ENCODE measurements at regions not wholly inside any gene's neighbourhood (a gene's known extent, or its start where the extent isn't known, plus 50 kb on each side); places are given as distances from the start of the nearest gene placed in this dataset.
A peak's percentile ranks its signal among the peaks of the same experiment; 100 is the strongest.

GRCh38 chr22:25487508-25487907, 77.0 kb upstream of the GRK3 start:
- 0 out of 2 replicates have a peak, but pooled peaks cover 5% of the 10 kb centered on the region for H3K4me1 ChIP-seq (ENCODE audit: insufficient read depth, low read length)
- H4K20me1 ChIP-seq (ENCODE audit: low read length) = no peaks in the 10 kb centered on the region
- ATAC-seq (no peak), DNase-seq (no peak)
- no peak overlapping the region for H2AFZ ChIP-seq (ENCODE audit: low read length)
- H3K27me3 ChIP-seq (ENCODE audit: low read length) = no peaks in the 10 kb centered on the region
- BruUV-seq (replicated peaks) = no TSS peak
- H3K9me3 ChIP-seq (ENCODE audit: low read length) = no peaks in the 10 kb centered on the region
- H3K4me2 ChIP-seq (ENCODE audit: low read length) = no peak overlapping the region
- no peaks in the 10 kb centered on the region for H3K36me3 ChIP-seq (ENCODE audit: low read depth, low read length)
- ChIA-PET CTCF (no interaction called here), POLR2A (ENCODE audit: unreplicated experiment) (no interaction called here)
- no peaks in the 10 kb centered on the region for H3K9me2 ChIP-seq (replicated peaks; ENCODE audit: low read length)
- no peak overlapping the region for H3K4me3 ChIP-seq (ENCODE audit: low read length)
- H3K27ac ChIP-seq (ENCODE audit: low read length) = no peak overlapping the region
- no peak overlapping the region for H3K9ac ChIP-seq (ENCODE audit: low read length)
- no peaks in the 10 kb centered on the region for H3K79me2 ChIP-seq (ENCODE audit: low read length)
- intact Hi-C loops (cut with micrococcal nuclease) = no loop called here
- H3F3A ChIP-seq (ENCODE audit: low read length, unreplicated experiment) = no peaks in the 10 kb centered on the region
- TF ChIP-seq EZH2phosphoT487 (IDR thresholded peaks at IDR 0.05; ENCODE audit: borderline replicate concordance, low read length) = no peak
- TF ChIP-seq CTCF (conservative IDR thresholded peaks at IDR 0.05; ENCODE audit: low read depth, low read length) = no peak
- no peak for TF ChIP-seq EZH2 (IDR thresholded peaks at IDR 0.05; ENCODE audit: low read length, unreplicated experiment)

- Histone ChIP-seq H3K4me1 (ENCODE audit: insufficient read depth, low read length) (0 out of 2 replicates have a peak, but pooled peaks cover 5% of the 10 kb centered on the region), H3K4me3 (ENCODE audit: low read length) (no peak overlapping the region), H3K27me3 (ENCODE audit: low read length) (no peaks in the 10 kb centered on the region), H3K9ac (ENCODE audit: low read length) (no peak overlapping the region), H3K9me3 (ENCODE audit: low read length) (no peaks in the 10 kb centered on the region), H3K27ac (ENCODE audit: low read length) (0 out of 2 replicates have a peak overlapping the region, but pooled peaks have one; percentile 28), H3K4me2 (ENCODE audit: low read length) (no peak overlapping the region), H3K9me2 (replicated peaks; ENCODE audit: low read length) (no peaks in the 10 kb centered on the region), H4K20me1 (ENCODE audit: low read length) (no peaks in the 10 kb centered on the region), H3K79me2 (ENCODE audit: low read length) (no peaks in the 10 kb centered on the region), H2AFZ (ENCODE audit: low read length) (no peak overlapping the region), H3F3A (ENCODE audit: low read length, unreplicated experiment) (no peaks in the 10 kb centered on the region), H3K36me3 (ENCODE audit: low read depth, low read length) (no peaks in the 10 kb centered on the region)
- intact Hi-C loops (cut with micrococcal nuclease) = no loop called here
- CTCF ChIA-PET = no interaction called here
- no TSS peak for BruUV-seq (replicated peaks)
- ATAC-seq = peak; percentile 79
- POLR2A ChIA-PET (ENCODE audit: unreplicated experiment) = no interaction called here
- peak; percentile 70 for DNase-seq
- TF ChIP-seq EZH2 (IDR thresholded peaks at IDR 0.05; ENCODE audit: low read length, unreplicated experiment) (no peak), CTCF (conservative IDR thresholded peaks at IDR 0.05; ENCODE audit: low read depth, low read length) (no peak), EZH2phosphoT487 (IDR thresholded peaks at IDR 0.05; ENCODE audit: borderline replicate concordance, low read length) (no peak)
Observed at GRCh38 chr22:25488244-25489020, 76.0 kb upstream of the GRK3 start.

- CTCF ChIA-PET = no interaction called here
- no peak for TF ChIP-seq CTCF (conservative IDR thresholded peaks at IDR 0.05; ENCODE audit: low read depth, low read length)
- TF ChIP-seq EZH2 (IDR thresholded peaks at IDR 0.05; ENCODE audit: low read length, unreplicated experiment) = no peak
- TF ChIP-seq EZH2phosphoT487 (IDR thresholded peaks at IDR 0.05; ENCODE audit: borderline replicate concordance, low read length) = no peak
- Histone ChIP-seq H3K4me2 (ENCODE audit: low read length) (no peak overlapping the region), H3K4me3 (ENCODE audit: low read length) (no peak overlapping the region), H3K9me2 (replicated peaks; ENCODE audit: low read length) (no peaks in the 10 kb centered on the region), H3K27ac (ENCODE audit: low read length) (no peak overlapping the region), H3F3A (ENCODE audit: low read length, unreplicated experiment) (no peaks in the 10 kb centered on the region), H3K9me3 (ENCODE audit: low read length) (no peaks in the 10 kb centered on the region), H3K4me1 (ENCODE audit: insufficient read depth, low read length) (0 out of 2 replicates have a peak, but pooled peaks cover 5% of the 10 kb centered on the region), H3K79me2 (ENCODE audit: low read length) (no peaks in the 10 kb centered on the region), H3K9ac (ENCODE audit: low read length) (no peak overlapping the region), H3K27me3 (ENCODE audit: low read length) (no peaks in the 10 kb centered on the region), H4K20me1 (ENCODE audit: low read length) (no peaks in the 10 kb centered on the region), H3K36me3 (ENCODE audit: low read depth, low read length) (no peaks in the 10 kb centered on the region), H2AFZ (ENCODE audit: low read length) (no peak overlapping the region)
- ATAC-seq (no peak), DNase-seq (no peak)
- POLR2A ChIA-PET (ENCODE audit: unreplicated experiment) = no interaction called here
- no TSS peak for BruUV-seq (replicated peaks)
- intact Hi-C loops (cut with micrococcal nuclease) = no loop called here
Observed at GRCh38 chr22:25489947-25490346, 74.5 kb upstream of the GRK3 start.

All from PC-3 (cell line).